ENCODE measurements at regions not wholly inside any gene's neighbourhood (a gene's known extent, or its start where the extent isn't known, plus 50 kb on each side); places are given as distances from the start of the nearest gene placed in this dataset.

DNA sequence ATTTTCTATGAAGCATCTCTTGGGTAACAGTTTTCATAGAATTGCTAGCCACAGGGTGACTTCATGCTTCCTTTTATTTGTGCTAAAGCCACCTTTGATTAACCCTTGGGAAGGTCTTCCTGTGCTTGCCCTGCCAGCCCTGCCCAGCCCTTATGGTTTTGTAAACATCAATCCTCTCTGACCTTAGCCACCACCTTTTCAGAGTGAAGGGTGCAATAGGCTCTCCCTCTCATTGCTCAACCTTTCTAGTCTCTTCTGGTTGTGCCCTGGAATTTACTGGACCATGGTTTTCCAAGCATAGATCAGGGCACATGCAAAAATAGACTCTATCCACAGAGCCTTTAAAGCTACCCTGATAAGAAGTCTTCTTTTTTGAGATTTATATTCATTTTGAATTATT, 77.7 kb upstream of the FRMD6 start:
- TF ChIP-seq, protein P1, sequence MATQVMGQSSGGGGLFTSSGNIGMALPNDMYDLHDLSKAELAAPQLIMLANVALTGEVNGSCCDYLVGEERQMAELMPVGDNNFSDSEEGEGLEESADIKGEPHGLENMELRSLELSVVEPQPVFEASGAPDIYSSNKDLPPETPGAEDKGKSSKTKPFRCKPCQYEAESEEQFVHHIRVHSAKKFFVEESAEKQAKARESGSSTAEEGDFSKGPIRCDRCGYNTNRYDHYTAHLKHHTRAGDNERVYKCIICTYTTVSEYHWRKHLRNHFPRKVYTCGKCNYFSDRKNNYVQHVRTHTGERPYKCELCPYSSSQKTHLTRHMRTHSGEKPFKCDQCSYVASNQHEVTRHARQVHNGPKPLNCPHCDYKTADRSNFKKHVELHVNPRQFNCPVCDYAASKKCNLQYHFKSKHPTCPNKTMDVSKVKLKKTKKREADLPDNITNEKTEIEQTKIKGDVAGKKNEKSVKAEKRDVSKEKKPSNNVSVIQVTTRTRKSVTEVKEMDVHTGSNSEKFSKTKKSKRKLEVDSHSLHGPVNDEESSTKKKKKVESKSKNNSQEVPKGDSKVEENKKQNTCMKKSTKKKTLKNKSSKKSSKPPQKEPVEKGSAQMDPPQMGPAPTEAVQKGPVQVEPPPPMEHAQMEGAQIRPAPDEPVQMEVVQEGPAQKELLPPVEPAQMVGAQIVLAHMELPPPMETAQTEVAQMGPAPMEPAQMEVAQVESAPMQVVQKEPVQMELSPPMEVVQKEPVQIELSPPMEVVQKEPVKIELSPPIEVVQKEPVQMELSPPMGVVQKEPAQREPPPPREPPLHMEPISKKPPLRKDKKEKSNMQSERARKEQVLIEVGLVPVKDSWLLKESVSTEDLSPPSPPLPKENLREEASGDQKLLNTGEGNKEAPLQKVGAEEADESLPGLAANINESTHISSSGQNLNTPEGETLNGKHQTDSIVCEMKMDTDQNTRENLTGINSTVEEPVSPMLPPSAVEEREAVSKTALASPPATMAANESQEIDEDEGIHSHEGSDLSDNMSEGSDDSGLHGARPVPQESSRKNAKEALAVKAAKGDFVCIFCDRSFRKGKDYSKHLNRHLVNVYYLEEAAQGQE (IDR thresholded peaks at IDR 0.05; ENCODE audit: borderline replicate concordance) = no peak
- TF ChIP-seq RAD21 (conservative IDR thresholded peaks at IDR 0.05) (no peak), SMC3 (conservative IDR thresholded peaks at IDR 0.05; ENCODE audit: poor library complexity) (no peak), POLR2AphosphoS5 (IDR thresholded peaks at IDR 0.05) (no peak), MXI1 (conservative IDR thresholded peaks at IDR 0.05; ENCODE audit: poor library complexity, severe bottlenecking) (no peak), EZH2 (IDR thresholded peaks at IDR 0.05; ENCODE audit: borderline replicate concordance, insufficient read depth, low read length, poor library complexity, severe bottlenecking) (no peak), EP300 (conservative IDR thresholded peaks at IDR 0.05; ENCODE audit: poor library complexity, severe bottlenecking) (no peak)
- TF ChIP-seq, protein P2, sequence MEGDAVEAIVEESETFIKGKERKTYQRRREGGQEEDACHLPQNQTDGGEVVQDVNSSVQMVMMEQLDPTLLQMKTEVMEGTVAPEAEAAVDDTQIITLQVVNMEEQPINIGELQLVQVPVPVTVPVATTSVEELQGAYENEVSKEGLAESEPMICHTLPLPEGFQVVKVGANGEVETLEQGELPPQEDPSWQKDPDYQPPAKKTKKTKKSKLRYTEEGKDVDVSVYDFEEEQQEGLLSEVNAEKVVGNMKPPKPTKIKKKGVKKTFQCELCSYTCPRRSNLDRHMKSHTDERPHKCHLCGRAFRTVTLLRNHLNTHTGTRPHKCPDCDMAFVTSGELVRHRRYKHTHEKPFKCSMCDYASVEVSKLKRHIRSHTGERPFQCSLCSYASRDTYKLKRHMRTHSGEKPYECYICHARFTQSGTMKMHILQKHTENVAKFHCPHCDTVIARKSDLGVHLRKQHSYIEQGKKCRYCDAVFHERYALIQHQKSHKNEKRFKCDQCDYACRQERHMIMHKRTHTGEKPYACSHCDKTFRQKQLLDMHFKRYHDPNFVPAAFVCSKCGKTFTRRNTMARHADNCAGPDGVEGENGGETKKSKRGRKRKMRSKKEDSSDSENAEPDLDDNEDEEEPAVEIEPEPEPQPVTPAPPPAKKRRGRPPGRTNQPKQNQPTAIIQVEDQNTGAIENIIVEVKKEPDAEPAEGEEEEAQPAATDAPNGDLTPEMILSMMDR (IDR thresholded peaks at IDR 0.05; ENCODE audit: poor library complexity, severe bottlenecking) = no peak
